HK-2 (cell line): ENCODE measurements at regions not wholly inside any gene's neighbourhood (a gene's known extent, or its start where the extent isn't known, plus 50 kb on each side); places are given as distances from the start of the nearest gene placed in this dataset.
"Not testable (repeated sequence)": the region's sequence is repeated elsewhere in the genome, so short reads cannot be mapped to it uniquely, and the experiment has no call there.

Experiments
- DNase-seq: peaks from one replicate; pipeline ENCODE4 v3.0.0-alpha.2; 2018; ENCODE audit not compliant: unreplicated experiment

GRCh38 chr15:20002560-20002959, 539.0 kb downstream of the GOLGA6L6 start:
- not testable (repeated sequence) for DNase-seq

GRCh38 chr15:19996574-19997194, 544.9 kb downstream of the GOLGA6L6 start:
- not testable (repeated sequence) for DNase-seq

DNA sequence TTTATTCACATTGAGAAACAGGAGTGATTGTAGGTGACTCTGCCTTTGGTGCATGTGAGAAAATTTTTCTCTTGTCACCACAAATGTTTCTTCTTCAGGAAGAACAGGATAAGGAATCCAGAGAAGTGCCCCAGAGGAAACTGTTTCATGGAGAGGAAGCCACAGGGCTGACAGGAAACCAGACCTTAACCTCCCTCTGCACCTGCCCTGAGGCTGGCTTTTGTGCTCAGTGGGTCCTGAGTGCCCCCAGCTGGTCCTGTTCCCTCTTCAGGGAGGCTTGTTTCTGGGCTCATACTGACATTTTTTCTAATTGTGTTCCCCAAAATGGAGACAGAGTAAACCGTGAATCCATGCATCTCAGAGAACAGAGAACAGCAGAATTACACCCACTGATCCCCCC, 546.3 kb downstream of the GOLGA6L6 start:
- not testable (repeated sequence) for DNase-seq

GRCh38 chr15:19992428-19992827, 549.2 kb downstream of the GOLGA6L6 start:
- no peak for DNase-seq

GRCh38 chr15:19988094-19988660, 553.4 kb downstream of the GOLGA6L6 start:
- DNase-seq: no peak

- no peak for DNase-seq
Measured at GRCh38 chr15:19987389-19988048, 554.1 kb downstream of the GOLGA6L6 start.

DNA sequence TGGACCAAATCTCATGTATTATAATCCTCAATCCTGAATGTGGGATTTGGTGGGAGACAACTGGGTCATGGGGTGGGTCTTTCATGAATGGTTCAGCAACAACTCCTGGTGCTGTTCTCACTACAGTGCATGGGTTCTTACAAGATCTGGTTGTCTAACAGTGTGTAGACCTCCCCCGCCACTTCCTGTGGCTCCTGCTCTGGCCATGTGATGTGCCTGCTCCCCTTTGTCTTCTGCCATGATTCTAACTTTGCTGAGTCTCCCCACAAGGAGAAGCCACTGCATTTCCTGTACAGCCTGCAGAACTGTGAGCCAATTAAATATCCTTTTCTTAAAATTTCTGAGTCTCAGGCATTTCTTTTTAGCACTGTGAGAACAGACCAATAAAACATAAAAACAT, 557.5 kb downstream of the GOLGA6L6 start:
- DNase-seq: no peak

DNA sequence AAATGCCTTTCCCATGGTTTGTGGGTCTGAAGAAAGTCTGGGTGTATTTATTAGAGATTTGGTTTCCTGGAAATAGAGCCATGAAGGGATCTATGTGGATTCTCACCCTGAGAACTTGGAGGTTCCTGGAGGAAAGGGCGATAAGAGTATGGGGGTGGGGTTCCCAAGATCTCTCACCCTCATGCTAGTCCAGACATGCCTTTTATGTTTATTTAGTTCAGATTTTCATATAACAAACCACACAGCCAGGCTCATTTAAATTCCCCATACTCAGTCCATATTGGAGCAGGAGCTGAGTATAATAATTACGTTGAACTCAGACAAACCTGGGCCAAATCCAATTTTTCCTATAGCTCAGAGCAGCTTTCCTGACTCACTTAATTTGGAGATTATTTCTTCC, 566.6 kb downstream of the GOLGA6L6 start:
- DNase-seq: no peak

- peak; percentile 10 for DNase-seq
Measured at GRCh38 chr15:19973718-19974117, 567.9 kb downstream of the GOLGA6L6 start.

DNA sequence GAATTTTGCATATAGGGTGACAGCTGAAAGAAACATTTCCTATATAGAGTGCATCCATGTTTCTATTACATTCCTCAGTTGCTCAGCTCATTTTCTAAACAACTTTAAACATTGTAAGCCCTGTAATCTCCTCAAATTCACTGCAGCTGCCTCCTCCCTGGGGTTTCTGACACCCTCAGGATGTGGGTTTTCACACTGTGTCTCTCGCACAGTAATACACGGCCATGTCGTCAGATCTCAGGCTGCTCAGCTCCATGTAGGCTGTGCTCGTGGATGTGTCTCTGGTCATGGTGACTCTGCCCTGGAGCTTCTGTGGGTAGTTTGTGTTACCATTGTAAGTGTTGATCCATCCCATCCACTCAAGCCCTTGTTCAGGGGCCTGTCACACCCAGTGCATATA, 569.0 kb downstream of the GOLGA6L6 start:
- not testable (repeated sequence) for DNase-seq

- not testable (repeated sequence) for DNase-seq
Measured at GRCh38 chr15:19965574-19965973, 576.0 kb downstream of the GOLGA6L6 start.

DNA sequence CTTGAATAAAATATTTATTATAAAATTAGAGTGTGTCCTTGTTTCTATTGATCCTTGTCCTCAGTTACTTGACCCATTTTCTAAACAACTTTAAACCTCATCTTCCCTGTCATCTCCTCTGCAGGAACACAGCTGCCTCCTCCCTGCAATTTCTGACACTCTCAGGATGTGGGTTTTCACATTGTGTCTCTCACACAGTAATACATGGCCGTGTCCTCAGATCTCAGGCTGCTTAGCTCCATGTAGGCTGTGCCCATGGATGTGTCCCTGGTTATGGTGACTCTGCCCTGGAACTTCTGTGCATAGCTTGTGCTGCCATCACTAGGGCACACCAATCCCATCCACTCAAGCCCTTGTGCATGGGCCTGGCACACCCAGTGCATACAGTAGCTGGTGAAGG, 577.1 kb downstream of the GOLGA6L6 start:
- not testable (repeated sequence) for DNase-seq

- DNase-seq: no peak
Measured at GRCh38 chr15:19956124-19956796, 585.3 kb downstream of the GOLGA6L6 start.

GRCh38 chr15:19944261-19944888, 597.2 kb downstream of the GOLGA6L6 start:
- DNase-seq: no peak

DNA sequence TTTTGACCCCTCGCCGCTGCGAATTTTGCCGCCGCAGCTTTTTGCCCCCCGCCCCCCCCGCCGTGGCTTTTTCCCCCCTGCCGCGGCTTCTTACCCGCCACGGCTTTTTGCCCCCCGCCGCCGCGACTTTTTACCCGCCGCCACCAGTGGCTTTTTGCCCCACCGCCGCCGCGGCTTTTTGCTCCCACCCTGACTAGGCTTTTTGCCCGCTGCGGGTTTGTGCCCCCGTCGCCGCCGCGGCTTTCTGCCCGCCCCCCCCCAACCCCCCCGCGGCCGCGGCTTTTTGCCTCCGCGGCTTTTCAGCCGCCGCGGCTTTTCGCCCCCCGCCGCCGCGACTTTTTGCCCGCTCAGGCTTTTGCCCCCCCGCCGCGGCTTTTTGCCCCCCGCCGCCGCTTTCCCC, 598.1 kb downstream of the GOLGA6L6 start:
- no peak for DNase-seq

DNA sequence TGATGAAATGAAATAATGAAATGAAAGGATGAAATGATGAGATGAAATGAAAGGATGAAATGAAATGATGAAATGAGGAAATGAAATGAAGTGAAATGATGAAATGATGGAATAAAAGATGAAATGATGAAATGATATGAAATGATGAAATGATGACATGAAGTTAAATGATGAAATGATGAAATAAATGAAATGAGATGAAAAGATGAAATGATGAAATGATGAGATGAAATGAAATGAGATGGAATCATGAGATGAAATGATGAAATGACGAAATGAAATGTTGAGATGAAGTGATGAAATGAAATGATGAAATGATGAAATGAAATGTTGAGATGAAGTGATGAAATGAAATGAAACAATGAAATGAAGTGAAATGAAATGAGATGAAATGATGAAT, 638.3 kb downstream of the GOLGA6L6 start:
- DNase-seq: not testable (repeated sequence)

DNA sequence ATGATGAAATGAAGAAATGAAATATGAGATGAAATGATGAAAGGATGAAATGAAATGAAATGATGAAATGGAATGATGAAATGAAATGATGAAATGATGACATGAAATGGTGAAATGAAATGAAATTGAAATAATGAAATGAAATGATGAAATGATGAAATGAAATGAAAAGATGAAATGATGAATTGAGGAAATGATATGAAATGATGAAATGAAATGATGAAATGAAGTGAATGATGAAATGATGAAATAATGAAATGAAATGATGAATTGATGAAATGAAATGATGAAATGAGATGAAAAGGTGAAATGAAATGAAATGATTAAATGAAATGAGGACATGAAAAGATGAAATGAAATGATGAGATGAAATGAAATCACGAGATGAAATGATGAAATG, 639.2 kb downstream of the GOLGA6L6 start:
- DNase-seq: not testable (repeated sequence)

- DNase-seq: not testable (repeated sequence)
Measured at GRCh38 chr15:19901414-19901813, 640.2 kb downstream of the GOLGA6L6 start.

DNA sequence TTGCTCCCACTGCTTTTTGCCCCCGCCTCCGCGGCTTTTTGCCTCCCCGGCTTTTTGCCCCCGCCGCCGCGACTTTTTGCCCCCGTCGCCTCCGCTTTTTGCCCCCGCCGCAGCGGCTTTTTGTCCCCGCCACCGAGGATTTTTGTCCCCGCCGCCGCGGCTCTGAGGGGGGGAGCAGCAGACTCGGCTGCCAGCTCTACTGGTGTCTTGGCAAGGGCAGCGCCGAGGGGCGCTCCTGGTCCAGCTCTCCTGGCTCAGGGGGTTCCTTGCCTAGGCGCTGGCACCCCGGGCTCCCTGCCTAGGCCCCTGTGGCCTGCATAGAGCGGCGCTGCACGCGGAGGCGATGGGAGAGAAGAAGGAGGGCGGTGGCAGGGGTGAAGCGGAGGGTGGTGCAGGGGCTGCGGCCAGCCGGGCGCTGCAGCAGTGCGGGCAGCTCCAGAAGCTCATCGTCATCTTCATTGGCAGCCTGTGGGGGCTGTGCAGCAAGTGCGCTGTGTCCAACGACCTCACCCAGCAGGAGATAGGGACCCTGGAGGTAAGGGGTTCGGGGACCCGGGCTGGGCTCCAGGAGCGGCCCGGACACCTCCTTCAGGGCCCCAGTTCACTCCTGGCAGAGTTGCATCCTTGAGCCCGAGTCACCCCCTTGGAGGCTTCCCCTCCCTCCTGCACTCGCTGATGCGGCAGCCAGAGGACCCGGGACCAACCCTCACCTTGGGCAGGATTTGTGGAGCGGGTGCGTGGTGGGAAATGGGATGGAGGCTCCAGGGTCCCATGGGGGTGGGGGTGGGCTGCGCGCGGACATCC, 642.4 kb downstream of the GOLGA6L6 start:
- DNase-seq: no peak

- DNase-seq: not testable (repeated sequence)
Measured at GRCh38 chr15:19888811-19889210, 652.8 kb downstream of the GOLGA6L6 start.

DNA sequence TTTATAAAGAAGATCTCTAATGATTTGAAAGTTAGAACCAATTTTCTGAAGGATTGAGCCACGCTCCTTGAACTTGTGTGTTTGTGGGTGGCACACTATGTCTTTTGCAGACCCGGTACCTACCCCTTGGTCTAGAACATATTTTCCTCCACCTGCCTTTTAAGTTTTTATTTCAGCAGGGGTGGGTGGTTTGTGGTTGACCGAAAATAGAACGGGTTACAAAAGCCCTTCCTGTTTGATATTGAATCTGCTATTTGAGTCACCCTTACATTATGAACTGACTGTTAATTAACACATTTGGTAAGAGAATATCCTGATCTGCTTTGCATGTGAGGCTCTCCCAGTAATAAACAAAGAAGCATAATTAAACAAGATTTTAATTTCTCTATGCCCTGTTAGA, 697.5 kb downstream of the GOLGA6L6 start:
- DNase-seq: not testable (repeated sequence)
